ENCODE measurements at regions not wholly inside any gene's neighbourhood (a gene's known extent, or its start where the extent isn't known, plus 50 kb on each side); places are given as distances from the start of the nearest gene placed in this dataset.

- H3K4me3 ChIP-seq (ENCODE audit: low read depth, low read length), result no peak overlapping the region
- H3K4me1 ChIP-seq, result no peaks in the 10 kb centered on the region
- H3K9ac ChIP-seq, result no peak overlapping the region
- no peaks in the 10 kb centered on the region for H3K79me2 ChIP-seq
- no peaks in the 10 kb centered on the region for H3K9me3 ChIP-seq (ENCODE audit: control insufficient read depth, low read length)
- H3K36me3 ChIP-seq (ENCODE audit: control insufficient read depth, insufficient read depth, low read length), result no peaks in the 10 kb centered on the region
- H3K27me3 ChIP-seq (ENCODE audit: control insufficient read depth, insufficient read depth, low read length), result no peaks in the 10 kb centered on the region
- no peak overlapping the region for H2AFZ ChIP-seq
- H3K27ac ChIP-seq, result no peak overlapping the region
- TF ChIP-seq, protein P1, sequence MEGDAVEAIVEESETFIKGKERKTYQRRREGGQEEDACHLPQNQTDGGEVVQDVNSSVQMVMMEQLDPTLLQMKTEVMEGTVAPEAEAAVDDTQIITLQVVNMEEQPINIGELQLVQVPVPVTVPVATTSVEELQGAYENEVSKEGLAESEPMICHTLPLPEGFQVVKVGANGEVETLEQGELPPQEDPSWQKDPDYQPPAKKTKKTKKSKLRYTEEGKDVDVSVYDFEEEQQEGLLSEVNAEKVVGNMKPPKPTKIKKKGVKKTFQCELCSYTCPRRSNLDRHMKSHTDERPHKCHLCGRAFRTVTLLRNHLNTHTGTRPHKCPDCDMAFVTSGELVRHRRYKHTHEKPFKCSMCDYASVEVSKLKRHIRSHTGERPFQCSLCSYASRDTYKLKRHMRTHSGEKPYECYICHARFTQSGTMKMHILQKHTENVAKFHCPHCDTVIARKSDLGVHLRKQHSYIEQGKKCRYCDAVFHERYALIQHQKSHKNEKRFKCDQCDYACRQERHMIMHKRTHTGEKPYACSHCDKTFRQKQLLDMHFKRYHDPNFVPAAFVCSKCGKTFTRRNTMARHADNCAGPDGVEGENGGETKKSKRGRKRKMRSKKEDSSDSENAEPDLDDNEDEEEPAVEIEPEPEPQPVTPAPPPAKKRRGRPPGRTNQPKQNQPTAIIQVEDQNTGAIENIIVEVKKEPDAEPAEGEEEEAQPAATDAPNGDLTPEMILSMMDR (IDR thresholded peaks at IDR 0.05), result no peak
- H3K4me2 ChIP-seq (ENCODE audit: low read length), result no peak overlapping the region
Observed at GRCh38 chr2:66228128-66228547, 206.8 kb upstream of the MEIS1 start.

DNA sequence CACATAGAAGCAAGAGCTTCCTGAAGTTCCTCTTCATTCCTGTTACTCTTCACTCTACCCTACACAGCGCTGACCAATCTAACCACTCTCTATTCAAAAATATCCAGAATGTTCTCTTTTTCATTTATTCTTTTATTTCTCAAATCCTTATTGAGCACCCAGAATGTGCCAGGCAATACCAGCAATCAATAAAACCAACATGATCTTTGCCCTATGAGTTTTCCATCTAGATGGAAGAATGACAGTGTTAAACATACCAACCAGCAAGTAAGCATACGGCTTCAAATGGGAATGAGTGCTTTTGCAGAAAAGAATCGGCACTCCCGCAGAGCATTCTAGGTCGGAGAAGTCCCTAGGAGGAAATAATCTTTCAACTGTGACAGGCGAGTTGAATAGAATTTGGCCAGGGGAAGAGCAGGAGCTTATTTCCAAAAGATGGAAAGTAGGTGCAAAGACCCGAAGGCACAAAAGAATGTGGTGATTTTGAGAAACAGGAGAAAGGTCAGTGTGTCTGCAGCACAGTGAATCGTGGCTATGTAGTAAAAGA, 217.8 kb upstream of the MEIS1 start:
- no peak overlapping the region for H3K27ac ChIP-seq

GRCh38 chr2:66212749-66213148, 222.2 kb upstream of the MEIS1 start:
- TF ChIP-seq, protein P1 (IDR thresholded peaks at IDR 0.05), result no peak
- H3K4me3 ChIP-seq (ENCODE audit: low read depth, low read length), result no peak overlapping the region
- no peak overlapping the region for H3K4me2 ChIP-seq (ENCODE audit: low read length)
- no peaks in the 10 kb centered on the region for H3K36me3 ChIP-seq (ENCODE audit: control insufficient read depth, insufficient read depth, low read length)
- no peak overlapping the region for H3K9ac ChIP-seq
- no peaks in the 10 kb centered on the region for H3K9me3 ChIP-seq (ENCODE audit: control insufficient read depth, low read length)
- H3K27me3 ChIP-seq (ENCODE audit: control insufficient read depth, insufficient read depth, low read length), result no peaks in the 10 kb centered on the region
- H2AFZ ChIP-seq, result no peak overlapping the region
- H3K27ac ChIP-seq, result no peak overlapping the region
- H3K4me1 ChIP-seq, result no peaks in the 10 kb centered on the region
- H3K79me2 ChIP-seq, result no peaks in the 10 kb centered on the region

More for the DNA sequence above, 217.8 kb upstream of the MEIS1 start:
- H2AFZ ChIP-seq, result no peak overlapping the region
- H3K4me2 ChIP-seq (ENCODE audit: low read length), result no peak overlapping the region
- H3K79me2 ChIP-seq, result no peaks in the 10 kb centered on the region
- no peaks in the 10 kb centered on the region for H3K27me3 ChIP-seq (ENCODE audit: control insufficient read depth, insufficient read depth, low read length)
- no peak overlapping the region for H3K4me3 ChIP-seq (ENCODE audit: low read depth, low read length)
- TF ChIP-seq, protein P1 (IDR thresholded peaks at IDR 0.05), result no peak
- H3K9ac ChIP-seq, result no peak overlapping the region
- H3K4me1 ChIP-seq, result no peaks in the 10 kb centered on the region
- no peaks in the 10 kb centered on the region for H3K36me3 ChIP-seq (ENCODE audit: control insufficient read depth, insufficient read depth, low read length)
- no peaks in the 10 kb centered on the region for H3K9me3 ChIP-seq (ENCODE audit: control insufficient read depth, low read length)

DNA sequence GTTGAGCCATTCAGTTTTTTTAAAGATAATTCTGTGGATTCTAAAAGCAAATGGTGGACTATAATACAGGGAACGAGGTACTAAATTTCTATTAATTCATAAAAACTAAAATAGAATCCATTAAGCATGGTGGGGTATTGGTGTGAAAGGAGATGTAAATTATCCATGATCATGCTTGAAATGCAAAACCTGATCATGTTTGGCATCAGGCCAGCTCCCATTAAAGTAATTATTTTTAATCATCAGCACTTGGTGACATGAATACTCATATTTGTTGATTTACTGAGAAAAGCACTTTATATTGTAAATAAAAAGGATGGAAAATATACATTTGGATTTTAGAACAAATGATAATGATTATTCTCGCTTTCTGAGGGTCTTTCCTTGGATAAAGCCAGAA, 232.3 kb upstream of the MEIS1 start:
- no peaks in the 10 kb centered on the region for H3K36me3 ChIP-seq (ENCODE audit: control insufficient read depth, insufficient read depth, low read length)
- no peaks in the 10 kb centered on the region for H3K79me2 ChIP-seq
- H3K9ac ChIP-seq, result no peak overlapping the region
- no peak overlapping the region for H3K4me2 ChIP-seq (ENCODE audit: low read length)
- no peak overlapping the region for H3K27ac ChIP-seq
- no peaks in the 10 kb centered on the region for H3K4me1 ChIP-seq
- H3K27me3 ChIP-seq (ENCODE audit: control insufficient read depth, insufficient read depth, low read length), result no peaks in the 10 kb centered on the region
- TF ChIP-seq, protein P1 (IDR thresholded peaks at IDR 0.05), result no peak
- no peak overlapping the region for H2AFZ ChIP-seq
- no peak overlapping the region for H3K4me3 ChIP-seq (ENCODE audit: low read depth, low read length)
- no peaks in the 10 kb centered on the region for H3K9me3 ChIP-seq (ENCODE audit: control insufficient read depth, low read length)

- H3K9me3 ChIP-seq (ENCODE audit: control insufficient read depth, low read length), result no peaks in the 10 kb centered on the region
- H2AFZ ChIP-seq, result no peak overlapping the region
- H3K27ac ChIP-seq, result no peak overlapping the region
- no peaks in the 10 kb centered on the region for H3K36me3 ChIP-seq (ENCODE audit: control insufficient read depth, insufficient read depth, low read length)
- H3K4me3 ChIP-seq (ENCODE audit: low read depth, low read length), result no peak overlapping the region
- H3K4me1 ChIP-seq, result no peaks in the 10 kb centered on the region
- H3K79me2 ChIP-seq, result no peaks in the 10 kb centered on the region
- no peak overlapping the region for H3K9ac ChIP-seq
- H3K27me3 ChIP-seq (ENCODE audit: control insufficient read depth, insufficient read depth, low read length), result no peaks in the 10 kb centered on the region
- H3K4me2 ChIP-seq (ENCODE audit: low read length), result no peak overlapping the region
- TF ChIP-seq, protein P1 (IDR thresholded peaks at IDR 0.05), result no peak
Observed at GRCh38 chr2:66201242-66201641, 233.7 kb upstream of the MEIS1 start.
